ENCODE measurements at regions not wholly inside any gene's neighbourhood (a gene's known extent, or its start where the extent isn't known, plus 50 kb on each side); places are given as distances from the start of the nearest gene placed in this dataset.

DNA sequence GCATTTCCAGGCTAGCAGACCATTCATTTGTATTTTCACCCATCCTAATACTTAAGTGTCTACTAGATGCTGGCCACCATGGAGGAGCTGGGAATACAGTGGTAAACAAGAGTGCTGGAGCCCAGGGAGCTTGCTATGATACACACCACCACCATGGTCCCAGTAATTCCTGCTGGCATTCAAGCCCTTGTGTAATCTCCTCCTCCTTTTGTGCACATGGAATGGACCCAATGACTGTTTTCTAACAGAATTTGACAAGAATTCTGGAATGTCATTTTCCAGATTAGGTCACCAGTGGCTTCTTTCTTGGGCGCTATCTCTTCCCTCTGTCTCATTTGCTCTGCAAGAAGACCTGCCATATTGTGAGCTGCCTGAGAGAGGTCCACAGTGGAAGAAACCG lies 552.0 kb downstream of the C6orf118 start:
- TF ChIP-seq, protein P1, sequence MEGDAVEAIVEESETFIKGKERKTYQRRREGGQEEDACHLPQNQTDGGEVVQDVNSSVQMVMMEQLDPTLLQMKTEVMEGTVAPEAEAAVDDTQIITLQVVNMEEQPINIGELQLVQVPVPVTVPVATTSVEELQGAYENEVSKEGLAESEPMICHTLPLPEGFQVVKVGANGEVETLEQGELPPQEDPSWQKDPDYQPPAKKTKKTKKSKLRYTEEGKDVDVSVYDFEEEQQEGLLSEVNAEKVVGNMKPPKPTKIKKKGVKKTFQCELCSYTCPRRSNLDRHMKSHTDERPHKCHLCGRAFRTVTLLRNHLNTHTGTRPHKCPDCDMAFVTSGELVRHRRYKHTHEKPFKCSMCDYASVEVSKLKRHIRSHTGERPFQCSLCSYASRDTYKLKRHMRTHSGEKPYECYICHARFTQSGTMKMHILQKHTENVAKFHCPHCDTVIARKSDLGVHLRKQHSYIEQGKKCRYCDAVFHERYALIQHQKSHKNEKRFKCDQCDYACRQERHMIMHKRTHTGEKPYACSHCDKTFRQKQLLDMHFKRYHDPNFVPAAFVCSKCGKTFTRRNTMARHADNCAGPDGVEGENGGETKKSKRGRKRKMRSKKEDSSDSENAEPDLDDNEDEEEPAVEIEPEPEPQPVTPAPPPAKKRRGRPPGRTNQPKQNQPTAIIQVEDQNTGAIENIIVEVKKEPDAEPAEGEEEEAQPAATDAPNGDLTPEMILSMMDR (IDR thresholded peaks at IDR 0.05): no peak
- Mint-ChIP-seq H3K4me1 (ENCODE audit: low read depth) (no peaks in the 10 kb centered on the region), H3K4me3 (ENCODE audit: unreplicated experiment) (no peak overlapping the region), H3K27ac (ENCODE audit: unreplicated experiment) (no peak overlapping the region), H3K36me3 (ENCODE audit: low read depth) (no peaks in the 10 kb centered on the region), H3K9me3 (ENCODE audit: low read depth) (peaks cover 19% of the 10 kb centered on the region), H3K27me3 (ENCODE audit: low read depth) (no peaks in the 10 kb centered on the region)
- no peak for DNase-seq (ENCODE audit: low spot score)

DNA sequence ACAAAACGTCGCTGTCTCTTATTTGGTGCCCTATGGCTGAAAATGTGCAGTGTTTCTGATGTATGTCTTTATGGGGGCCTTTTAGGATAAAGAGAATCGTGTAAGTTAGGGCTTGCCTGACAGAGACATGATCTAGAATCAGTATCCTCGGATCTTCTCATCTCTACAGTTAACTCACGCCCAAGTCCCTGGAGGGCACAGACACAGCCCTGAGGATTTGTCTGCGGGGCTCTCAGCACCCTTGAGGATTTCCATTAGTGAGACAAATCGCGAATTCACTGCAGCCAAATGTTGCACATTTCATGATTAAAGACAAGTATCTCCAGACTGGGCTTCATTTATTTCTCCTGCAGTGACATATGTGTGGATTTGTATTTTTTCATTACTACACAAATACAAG lies 552.7 kb downstream of the C6orf118 start:
- H3K27me3 Mint-ChIP-seq (ENCODE audit: low read depth): no peaks in the 10 kb centered on the region
- no peaks in the 10 kb centered on the region for H3K4me1 Mint-ChIP-seq (ENCODE audit: low read depth)
- no peaks in the 10 kb centered on the region for H3K36me3 Mint-ChIP-seq (ENCODE audit: low read depth)
- no peak for DNase-seq (ENCODE audit: low spot score)
- TF ChIP-seq, protein P1 (IDR thresholded peaks at IDR 0.05): no peak
- peaks cover 13% of the 10 kb centered on the region for H3K9me3 Mint-ChIP-seq (ENCODE audit: low read depth)
- no peak overlapping the region for H3K27ac Mint-ChIP-seq (ENCODE audit: unreplicated experiment)
- H3K4me3 Mint-ChIP-seq (ENCODE audit: unreplicated experiment): no peak overlapping the region

- Mint-ChIP-seq H3K27ac (ENCODE audit: unreplicated experiment) (no peak overlapping the region), H3K4me3 (ENCODE audit: unreplicated experiment) (no peak overlapping the region), H3K4me1 (ENCODE audit: low read depth) (no peaks in the 10 kb centered on the region), H3K9me3 (ENCODE audit: low read depth) (peaks cover 7% of the 10 kb centered on the region), H3K36me3 (ENCODE audit: low read depth) (no peaks in the 10 kb centered on the region), H3K27me3 (ENCODE audit: low read depth) (no peaks in the 10 kb centered on the region)
- TF ChIP-seq, protein P1 (IDR thresholded peaks at IDR 0.05): no peak
- no peak for DNase-seq (ENCODE audit: low spot score)
These were observed 553.3 kb downstream of the C6orf118 start for GRCh38 chr6:164756142-164756541.

- no peak for DNase-seq (ENCODE audit: low spot score)
- peaks cover 5% of the 10 kb centered on the region for H3K4me1 Mint-ChIP-seq (ENCODE audit: low read depth)
- TF ChIP-seq, protein P1 (IDR thresholded peaks at IDR 0.05): no peak
- H3K4me3 Mint-ChIP-seq (ENCODE audit: unreplicated experiment): no peak overlapping the region
- H3K9me3 Mint-ChIP-seq (ENCODE audit: low read depth): peaks cover 2% of the 10 kb centered on the region
- no peaks in the 10 kb centered on the region for H3K36me3 Mint-ChIP-seq (ENCODE audit: low read depth)
- no peak overlapping the region for H3K27ac Mint-ChIP-seq (ENCODE audit: unreplicated experiment)
- H3K27me3 Mint-ChIP-seq (ENCODE audit: low read depth): no peaks in the 10 kb centered on the region
These were observed 555.9 kb downstream of the C6orf118 start for GRCh38 chr6:164753517-164753916.

DNA sequence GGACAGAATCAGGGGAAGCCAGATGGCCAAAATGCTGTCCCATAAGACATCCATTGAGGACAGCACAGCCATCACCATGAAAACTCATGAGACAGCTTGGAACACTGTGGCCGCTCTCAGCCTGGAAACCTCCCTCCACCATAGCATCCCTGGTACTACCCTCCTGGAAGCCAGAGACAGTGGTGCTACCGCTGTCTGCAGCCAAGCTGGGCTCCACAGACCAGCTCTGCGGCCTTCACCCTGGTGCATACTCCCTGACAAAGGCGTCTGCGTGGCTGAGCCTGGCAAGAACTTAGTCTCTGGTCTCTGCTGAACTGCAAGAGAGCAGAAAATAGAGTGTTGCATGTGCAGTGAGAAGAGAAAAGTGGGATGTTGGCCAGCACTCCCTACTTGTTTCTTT lies 558.0 kb downstream of the C6orf118 start:
- Mint-ChIP-seq H3K4me1 (ENCODE audit: low read depth) (peaks cover 5% of the 10 kb centered on the region), H3K9me3 (ENCODE audit: low read depth) (no peaks in the 10 kb centered on the region), H3K36me3 (ENCODE audit: low read depth) (no peaks in the 10 kb centered on the region), H3K27ac (ENCODE audit: unreplicated experiment) (no peak overlapping the region), H3K27me3 (ENCODE audit: low read depth) (no peaks in the 10 kb centered on the region), H3K4me3 (ENCODE audit: unreplicated experiment) (no peak overlapping the region)
- DNase-seq (ENCODE audit: low spot score): no peak
- TF ChIP-seq, protein P1 (IDR thresholded peaks at IDR 0.05): no peak
